ENCODE measurements at regions not wholly inside any gene's neighbourhood (a gene's known extent, or its start where the extent isn't known, plus 50 kb on each side); places are given as distances from the start of the nearest gene placed in this dataset.

DNA sequence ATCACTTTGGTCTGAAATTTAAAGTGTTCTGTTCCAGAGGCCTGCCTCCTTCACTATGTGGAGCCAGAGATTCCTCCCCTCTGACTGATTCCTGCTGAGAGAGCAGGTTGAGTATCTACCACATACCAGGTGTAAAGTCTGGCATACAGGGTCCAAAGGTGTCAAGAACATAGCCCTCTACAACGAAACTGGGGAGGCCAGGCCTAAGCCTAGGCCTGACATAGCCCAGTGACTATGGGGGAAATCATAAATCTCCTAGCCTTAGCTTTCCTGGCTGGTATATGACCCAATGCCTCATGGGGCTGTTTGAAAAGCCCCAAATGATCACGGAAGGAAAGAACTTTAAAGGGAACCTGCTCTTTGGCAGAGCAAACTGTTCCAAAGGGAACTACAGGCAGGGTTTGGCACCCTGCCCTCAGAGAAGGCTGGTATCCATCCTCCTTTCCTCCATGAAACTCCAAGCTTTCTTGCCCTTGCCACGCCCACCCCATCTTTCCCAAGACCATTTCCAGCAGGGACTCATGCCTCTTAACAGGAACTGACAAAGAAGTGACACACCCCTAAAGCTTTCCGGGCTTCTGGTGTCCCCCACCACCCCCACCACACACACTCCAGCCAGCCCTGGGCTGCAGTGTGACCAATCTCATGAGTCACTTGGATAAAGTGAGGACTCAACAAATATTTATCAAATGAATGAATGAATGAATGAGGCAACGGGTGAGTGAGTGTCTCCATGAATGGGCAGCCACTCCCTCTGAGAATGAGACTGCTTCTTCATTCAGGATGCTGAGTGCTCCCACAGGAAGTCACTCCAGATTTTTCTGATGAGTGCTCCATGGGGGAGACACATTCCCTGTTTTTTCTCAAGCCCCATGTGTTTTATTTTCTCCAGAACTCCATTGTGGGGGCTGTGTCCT is 93.3 kb upstream of the CALM2 start:
- DNase-seq (ENCODE audit: missing footprints) (no peak), ATAC-seq (no peak)
- intact Hi-C loops (cut with DNase I) = no loop called here

DNA sequence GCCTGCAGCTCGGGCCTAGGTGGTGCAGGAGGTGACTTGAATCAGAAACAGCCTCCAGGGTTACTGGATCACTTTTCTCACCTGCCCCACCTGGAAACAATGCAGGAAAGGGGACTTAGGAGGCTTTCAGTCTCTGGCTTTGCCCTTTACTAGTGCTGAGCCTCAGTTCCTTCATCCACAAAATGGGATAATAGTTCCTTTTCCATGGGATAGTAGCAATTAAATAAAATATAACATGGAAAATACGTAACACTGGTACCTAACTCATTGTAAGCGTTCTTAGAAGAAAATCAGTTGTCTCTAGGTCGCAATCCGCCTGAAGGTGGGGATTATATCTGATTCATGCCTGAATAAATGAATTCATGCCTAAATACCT is 91.4 kb upstream of the CALM2 start:
- ATAC-seq (no peak), DNase-seq (ENCODE audit: missing footprints) (no peak)
- intact Hi-C loops (cut with DNase I) = no loop called here

DNA sequence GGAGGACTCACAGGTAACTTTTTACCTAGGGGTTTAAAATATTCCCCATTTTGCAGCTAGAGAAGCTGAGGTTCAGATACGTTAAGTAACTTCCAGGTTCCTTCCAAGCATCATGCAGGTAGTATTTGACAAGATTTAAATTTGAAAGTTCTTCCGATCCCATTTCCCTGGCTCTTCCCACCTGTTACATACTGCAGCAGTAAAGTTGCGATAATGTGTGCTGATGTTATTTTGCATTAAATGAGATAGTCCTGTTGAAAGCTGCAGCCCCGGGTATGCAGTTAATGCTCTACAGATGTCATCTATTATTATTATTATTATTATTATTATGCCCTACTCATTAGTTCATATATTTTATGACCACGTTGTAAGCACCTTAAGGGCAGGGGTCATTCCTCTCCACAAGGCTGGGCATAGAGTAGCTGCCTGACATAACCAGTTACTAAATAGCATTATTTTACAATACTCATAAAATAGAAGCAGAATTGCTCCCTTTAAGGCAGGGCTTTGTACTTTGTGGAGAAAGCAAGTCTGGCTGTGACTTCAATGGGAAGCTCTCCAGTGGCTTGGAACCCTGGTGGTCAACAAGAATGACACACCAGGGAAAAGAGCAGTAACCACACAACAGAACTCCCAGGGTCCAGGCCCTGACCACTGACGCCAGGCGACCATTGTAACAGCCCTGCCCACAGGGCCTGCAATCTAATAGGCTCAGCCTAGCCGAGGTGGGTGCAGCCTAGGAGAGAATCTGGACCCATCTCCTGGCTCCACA is 90.8 kb upstream of the CALM2 start:
- intact Hi-C loops (cut with DNase I) = no loop called here
- ATAC-seq (no peak), DNase-seq (ENCODE audit: missing footprints) (no peak)

DNA sequence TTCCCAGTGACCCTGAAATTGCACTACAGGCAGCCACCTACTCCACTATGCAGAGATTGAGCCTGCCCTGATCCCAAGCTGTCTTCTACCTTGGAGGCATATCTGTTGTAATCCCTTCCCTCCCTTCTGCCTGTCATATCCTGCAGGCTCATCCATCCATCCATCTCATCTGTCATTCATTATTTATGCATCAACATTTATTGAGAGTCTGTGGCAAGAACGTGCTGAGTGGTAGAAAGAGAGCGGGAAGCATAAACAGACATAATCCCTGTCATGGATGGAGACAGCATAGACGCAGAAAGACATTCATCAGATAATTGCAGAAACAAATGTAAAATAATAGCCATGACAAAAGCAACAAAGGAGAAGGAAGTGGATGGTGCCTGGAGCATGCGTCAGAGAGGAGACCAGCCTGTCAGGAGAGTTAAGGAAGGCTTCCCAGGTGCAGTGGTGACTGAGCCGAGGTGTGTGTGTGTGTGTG is 89.5 kb upstream of the CALM2 start:
- intact Hi-C loops (cut with DNase I) = no loop called here

DNA sequence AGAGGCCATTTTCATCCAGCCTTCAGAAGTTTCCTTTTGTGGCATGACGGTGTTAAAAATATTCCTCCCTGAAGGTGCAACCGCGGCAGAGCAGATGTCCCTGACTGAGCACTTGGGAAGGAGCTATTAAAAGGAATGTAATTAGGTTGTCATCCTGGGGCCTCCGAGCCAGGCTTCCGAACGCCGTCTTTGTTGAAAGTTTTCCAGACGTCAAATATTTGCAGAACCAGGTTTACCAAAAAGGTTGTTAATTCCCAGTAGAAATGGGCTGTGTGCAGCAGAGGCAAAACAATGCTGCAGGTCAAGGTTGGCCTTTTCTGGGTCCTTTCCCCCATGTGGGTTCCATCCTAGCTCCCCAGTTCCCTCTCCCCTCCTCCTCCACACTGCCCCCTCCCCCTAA is 88.8 kb upstream of the CALM2 start:
- intact Hi-C loops (cut with DNase I) = no loop called here

More for the DNA sequence above, 89.5 kb upstream of the CALM2 start:
- ATAC-seq (no peak), DNase-seq (ENCODE audit: missing footprints) (no peak)

DNA sequence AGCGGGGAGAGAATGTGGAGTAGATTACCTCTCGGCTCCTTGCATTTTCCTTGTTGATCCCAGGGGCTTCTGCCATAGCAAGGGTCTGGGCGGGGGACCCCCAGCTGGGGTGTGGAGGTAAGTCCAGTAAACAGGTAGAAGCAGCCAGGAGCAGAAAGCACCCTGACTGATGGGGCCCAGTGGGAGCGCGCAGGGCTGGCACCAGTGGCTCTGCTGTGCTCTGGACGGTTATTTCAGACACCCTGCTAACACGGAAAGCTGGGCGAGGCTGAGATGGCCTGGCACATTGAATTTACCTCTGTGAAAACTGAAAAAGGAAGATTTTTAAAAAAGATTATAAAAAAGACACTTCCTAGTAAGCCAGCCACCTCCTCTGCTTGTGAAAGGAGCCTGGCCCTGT is 88.4 kb upstream of the CALM2 start:
- no peak for DNase-seq (ENCODE audit: missing footprints)
- intact Hi-C loops (cut with DNase I) = no loop called here
- no peak for ATAC-seq

More for the DNA sequence above, 88.8 kb upstream of the CALM2 start:
- DNase-seq (ENCODE audit: missing footprints) (no peak), ATAC-seq (no peak)

DNA sequence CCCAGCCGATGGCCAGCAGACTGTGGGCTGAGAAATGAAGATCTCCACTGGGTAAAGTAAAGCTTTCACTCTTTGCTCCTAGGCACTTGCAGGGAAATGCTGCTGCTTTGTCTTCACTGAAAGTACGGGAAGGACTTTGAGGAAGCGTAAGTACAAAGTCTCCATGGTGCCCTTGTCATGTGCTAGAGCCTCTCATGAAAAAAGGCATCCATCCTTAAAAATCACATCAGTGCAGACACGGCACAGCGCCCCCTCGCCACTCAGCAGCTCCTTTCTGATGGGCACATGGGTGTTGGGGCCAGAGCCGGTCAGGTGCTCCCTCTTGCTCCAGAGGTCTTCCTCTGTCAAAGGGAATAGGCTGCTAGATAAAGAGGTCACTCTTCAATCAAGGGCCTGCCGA is 87.8 kb upstream of the CALM2 start:
- intact Hi-C loops (cut with DNase I) = no loop called here
- DNase-seq (ENCODE audit: missing footprints) = no peak
- no peak for ATAC-seq

DNA sequence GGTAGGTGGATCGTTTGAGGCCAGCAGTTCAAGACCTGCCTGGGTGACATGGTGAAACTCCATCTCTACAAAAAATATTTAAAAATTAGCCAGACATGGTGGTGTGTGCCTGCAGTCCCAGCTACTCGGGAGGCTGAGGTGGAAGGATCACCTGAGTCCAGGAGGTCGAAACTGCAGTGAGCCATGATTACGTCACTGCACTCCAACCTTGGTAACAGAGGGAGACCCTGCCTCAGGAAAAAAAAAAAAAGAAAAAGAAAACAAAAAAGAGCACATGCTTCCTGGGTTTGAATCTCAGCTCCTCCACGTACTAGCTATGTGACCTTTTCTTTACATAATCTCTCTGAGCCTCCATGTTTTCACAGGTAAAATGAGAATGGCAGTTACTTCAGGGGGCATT is 86.3 kb upstream of the CALM2 start:
- ATAC-seq (no peak), DNase-seq (ENCODE audit: missing footprints) (no peak)
- intact Hi-C loops (cut with DNase I) = no loop called here

DNA sequence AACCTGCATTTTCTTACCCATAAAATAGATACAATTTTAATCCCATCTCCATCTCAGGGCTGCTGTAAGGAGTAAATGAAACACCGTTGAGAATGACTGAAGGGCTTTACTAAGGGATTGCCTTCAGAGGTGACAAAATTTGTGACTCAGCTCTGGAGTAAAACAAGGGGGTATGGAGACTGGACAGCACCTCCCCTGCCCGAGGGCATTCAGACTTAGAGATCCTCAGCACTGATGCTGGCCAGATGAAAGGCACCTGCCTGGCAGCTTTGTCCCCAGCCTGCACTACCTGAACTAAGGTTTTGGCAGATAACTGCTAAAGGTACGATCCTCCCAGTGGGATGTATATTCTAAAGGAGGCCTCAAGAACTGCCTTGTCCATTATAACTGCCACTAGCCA is 84.7 kb upstream of the CALM2 start:
- intact Hi-C loops (cut with DNase I) = no loop called here
- ATAC-seq (no peak), DNase-seq (ENCODE audit: missing footprints) (no peak)

DNA sequence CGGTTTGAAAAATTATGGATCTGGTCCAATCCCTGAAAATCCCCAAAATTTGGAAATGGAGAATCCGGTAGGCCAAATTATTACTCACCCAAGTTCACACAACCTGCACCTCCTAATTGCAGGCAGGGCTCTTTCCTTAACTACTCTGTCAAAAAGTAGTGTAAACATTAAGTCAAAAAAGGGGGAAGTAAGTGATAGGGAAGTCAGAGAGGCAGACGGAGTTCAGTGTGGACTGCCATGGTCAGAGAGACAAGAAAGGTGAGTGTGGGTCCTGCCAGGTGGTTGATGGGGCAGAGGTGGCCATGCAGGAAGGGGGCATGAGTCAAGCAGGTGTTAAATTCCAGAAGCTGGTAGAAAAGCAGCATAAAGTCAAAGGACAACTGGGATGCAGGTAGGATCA is 83.5 kb upstream of the CALM2 start:
- ATAC-seq = no peak
- DNase-seq (ENCODE audit: missing footprints) = no peak
- intact Hi-C loops (cut with DNase I) = no loop called here

DNA sequence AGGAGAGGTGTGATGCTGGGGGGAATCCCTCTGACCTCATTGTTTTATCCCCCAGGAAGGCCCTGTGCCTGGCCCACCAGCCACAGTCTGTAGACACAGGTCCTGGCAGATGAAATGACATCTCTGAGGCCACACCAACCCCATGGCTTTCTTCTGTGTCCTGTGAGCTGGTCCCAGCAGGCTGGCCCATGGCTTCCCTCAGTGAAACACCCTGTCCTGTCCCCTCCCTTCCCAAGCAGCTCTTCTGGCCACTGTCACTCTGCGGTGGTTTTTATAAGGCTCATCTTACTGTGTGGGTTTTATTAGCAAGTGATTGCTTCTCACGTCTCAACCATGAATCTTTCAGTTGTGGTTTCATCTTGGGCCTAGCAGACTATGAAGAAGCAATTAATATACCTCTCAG is 81.6 kb upstream of the CALM2 start:
- ATAC-seq (no peak), DNase-seq (ENCODE audit: missing footprints) (no peak)
- intact Hi-C loops (cut with DNase I) = no loop called here

DNA sequence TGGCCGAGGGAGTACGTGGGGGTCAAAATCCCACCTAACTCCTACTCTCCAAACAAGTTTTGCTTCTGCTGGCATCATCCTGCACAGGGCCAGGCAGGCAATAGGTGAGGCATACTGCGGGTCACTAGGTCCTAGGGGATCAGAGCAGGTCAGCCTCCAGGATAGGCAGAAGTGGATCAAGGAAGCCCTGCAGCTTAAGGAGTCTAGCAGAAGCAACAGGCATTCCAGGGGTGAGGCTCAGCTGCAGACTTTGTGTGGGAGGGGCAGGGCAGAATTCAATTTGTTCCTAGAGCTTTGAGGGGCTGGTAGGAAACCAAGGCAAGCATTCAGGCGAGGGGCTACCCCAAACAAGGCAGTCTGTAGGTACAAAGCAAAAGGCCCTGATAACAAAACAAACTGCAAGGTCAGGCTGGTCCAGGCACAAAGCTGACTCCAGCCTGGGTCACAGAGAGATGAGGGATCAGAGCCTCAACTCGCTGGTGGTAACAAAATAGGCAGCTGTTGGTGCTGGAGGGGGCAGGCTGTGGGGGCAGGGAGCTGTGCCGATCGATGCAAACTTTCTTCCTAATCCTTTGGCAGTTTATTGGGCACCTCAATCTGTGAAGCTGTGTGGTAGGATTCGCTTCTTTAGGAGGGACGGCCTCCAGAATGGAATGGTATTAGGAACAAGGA is 80.2 kb upstream of the CALM2 start:
- DNase-seq (ENCODE audit: missing footprints) (no peak), ATAC-seq (no peak)
- intact Hi-C loops (cut with DNase I) = no loop called here

DNA sequence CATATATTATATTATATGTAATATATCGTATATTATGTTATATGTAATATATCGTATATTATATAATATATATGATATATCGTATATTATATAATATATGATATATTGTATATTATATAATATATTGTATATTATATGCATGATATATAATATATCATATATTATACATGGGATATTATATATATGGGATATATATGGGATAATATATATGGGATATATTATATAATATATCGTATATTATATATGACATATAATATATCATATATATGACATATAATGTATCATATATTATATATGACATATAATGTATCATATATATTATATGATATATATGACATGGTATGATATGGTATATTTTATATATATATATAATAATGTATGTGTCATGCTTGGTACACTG is 79.5 kb upstream of the CALM2 start:
- ATAC-seq = no peak
- DNase-seq (ENCODE audit: missing footprints) = no peak
- intact Hi-C loops (cut with DNase I) = no loop called here

DNA sequence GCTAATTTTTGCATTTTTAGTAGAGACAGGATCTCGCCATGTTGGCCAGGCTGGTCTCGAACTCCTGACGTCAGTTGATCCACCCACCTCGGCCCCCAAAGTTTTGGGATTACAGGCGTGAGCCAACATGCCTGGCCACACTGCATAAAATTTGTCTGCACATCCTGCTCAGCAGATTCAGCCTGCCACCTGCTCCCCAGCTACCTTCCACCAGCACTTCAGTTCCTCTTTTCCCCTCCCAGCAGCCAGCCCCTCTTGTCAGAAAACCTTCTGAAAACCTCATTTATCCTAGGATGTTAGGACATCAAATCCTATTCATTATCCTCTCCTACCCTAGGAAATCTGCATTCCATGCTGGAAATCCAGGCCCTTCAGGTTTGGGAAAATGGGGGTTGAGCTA is 78.2 kb upstream of the CALM2 start:
- intact Hi-C loops (cut with DNase I) = no loop called here
- ATAC-seq (no peak), DNase-seq (ENCODE audit: missing footprints) (no peak)

DNA sequence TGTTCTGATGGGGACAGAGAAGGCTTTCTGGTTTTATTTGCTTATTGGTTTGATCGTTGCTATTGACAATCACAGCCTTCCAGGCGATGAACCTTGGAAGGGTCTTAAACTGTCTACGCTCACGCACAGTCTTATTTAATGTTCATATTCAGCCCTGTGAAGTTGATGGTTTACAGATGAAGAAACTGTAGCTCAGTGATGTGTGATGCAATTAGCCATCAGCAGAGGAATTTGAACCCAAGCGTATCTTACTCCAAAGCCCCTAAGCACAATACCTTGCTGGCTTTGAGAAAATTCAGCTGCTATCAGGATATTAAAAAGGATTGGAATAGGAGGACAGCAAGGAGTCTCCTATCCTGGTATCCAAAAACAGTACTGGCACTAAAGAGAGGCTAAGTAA is 77.1 kb upstream of the CALM2 start:
- intact Hi-C loops (cut with DNase I) = no loop called here
- ATAC-seq (no peak), DNase-seq (ENCODE audit: missing footprints) (no peak)

DNA sequence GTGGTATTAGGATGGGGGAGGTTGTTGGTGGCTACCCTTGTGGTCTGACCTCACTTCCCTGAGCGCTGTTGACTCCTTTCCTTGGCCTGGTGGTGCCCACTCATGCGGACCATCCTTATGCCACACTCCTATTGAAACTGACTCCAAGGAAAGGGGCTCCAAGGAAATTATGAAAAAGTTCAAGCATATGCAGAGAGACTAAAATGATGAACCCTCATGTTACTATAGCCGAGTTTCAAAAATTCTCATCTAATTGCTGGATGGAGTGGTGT is 75.0 kb upstream of the CALM2 start:
- intact Hi-C loops (cut with DNase I) = no loop called here
- no peak for ATAC-seq
- no peak for DNase-seq (ENCODE audit: missing footprints)

DNA sequence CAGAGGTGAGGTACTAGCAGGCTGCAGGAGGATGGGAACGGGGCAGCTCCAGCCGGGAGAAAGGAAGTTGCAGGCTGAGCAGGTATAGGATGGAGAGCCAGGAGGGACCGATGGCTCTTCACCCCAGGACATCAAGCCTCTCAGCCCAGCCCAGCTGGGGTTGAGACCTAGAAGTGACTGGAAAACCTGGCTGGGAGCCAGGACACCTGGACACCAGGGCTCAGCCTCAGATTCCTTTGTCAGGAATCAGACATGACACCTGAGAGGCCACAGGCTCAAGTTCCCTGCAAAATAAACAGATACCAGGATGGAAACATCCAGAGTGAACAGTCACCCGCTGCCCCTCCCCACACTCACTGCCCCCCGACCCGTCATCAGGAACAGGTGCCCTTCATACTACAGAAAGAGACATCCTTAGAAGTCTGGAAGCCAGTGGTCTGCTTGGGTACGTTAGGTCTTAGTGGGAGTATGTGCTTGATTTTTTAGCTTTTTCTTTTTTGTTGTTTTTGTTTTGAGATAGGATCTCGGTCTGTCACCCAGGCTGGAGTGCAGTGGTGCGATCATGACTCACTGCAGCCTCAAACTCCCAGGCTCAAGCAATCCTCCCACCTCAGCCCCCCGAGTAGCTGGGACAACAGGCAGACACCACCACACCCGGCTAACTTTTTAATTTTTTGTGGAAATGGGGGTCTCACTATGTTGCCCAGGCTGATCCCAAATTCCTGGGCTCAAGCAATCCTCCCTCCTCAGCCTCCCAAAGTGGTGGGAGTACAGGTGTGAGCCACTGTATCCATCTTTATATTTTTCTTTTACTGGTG is 74.5 kb upstream of the CALM2 start:
- intact Hi-C loops (cut with DNase I) = no loop called here

DNA sequence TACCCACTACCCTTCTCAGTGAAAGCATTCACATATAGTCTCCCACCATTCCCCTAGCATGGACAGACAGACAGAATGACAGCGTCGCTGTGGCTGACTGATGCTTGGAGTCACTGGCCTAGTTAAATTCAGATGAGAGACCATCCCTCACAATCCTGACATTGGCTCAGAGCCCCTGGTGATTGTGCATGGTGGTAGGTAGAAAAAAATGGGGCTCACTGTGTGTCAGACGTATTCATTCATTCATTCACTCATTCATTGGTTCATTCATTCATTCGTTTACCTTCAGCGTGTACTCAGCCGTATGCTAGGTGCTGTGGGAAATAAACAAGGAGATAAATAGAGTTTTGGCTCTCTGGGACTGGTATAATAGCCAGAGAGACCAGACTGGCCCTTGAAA is 73.6 kb upstream of the CALM2 start:
- DNase-seq (ENCODE audit: missing footprints) (no peak), ATAC-seq (no peak)
- intact Hi-C loops (cut with DNase I) = no loop called here

More for the DNA sequence above, 74.5 kb upstream of the CALM2 start:
- ATAC-seq (no peak), DNase-seq (ENCODE audit: missing footprints) (no peak)

All from Right ventricle myocardium inferior (tissue), 1 donor.